HG03139 (cell line): ENCODE measurements at regions not wholly inside any gene's neighbourhood (a gene's known extent, or its start where the extent isn't known, plus 50 kb on each side); places are given as distances from the start of the nearest gene placed in this dataset.

Experiments used
- ATAC-seq: cut with Tn5 transposase; IDR thresholded peaks from one replicate; pipeline ENCODE4 v1.9.1; 2021; ENCODE audit not compliant: unreplicated experiment

GRCh38 chr7:46695051-46695708 lies 774.1 kb upstream of the IGFBP3 start:
- no peak for ATAC-seq

GRCh38 chr7:46694058-46694457 lies 773.0 kb upstream of the IGFBP3 start:
- no peak for ATAC-seq

GRCh38 chr7:46687203-46687602 lies 766.1 kb upstream of the IGFBP3 start:
- no peak for ATAC-seq

- no peak for ATAC-seq
Observed at GRCh38 chr7:46685051-46685450, 764.0 kb upstream of the IGFBP3 start.

GRCh38 chr7:46682836-46683624 lies 762.0 kb upstream of the IGFBP3 start:
- ATAC-seq: no peak

GRCh38 chr7:46681865-46682503 lies 760.9 kb upstream of the IGFBP3 start:
- ATAC-seq: no peak

GRCh38 chr7:46680147-46680546 lies 759.1 kb upstream of the IGFBP3 start:
- no peak for ATAC-seq

GRCh38 chr7:46679671-46680070 lies 758.6 kb upstream of the IGFBP3 start:
- no peak for ATAC-seq

GRCh38 chr7:46678421-46678820 lies 757.3 kb upstream of the IGFBP3 start:
- ATAC-seq: no peak

- no peak for ATAC-seq
Observed at GRCh38 chr7:46675456-46675855, 754.4 kb upstream of the IGFBP3 start.

GRCh38 chr7:46672861-46673260 lies 751.8 kb upstream of the IGFBP3 start:
- ATAC-seq: no peak

- ATAC-seq: no peak
Observed at GRCh38 chr7:46671108-46671769, 750.2 kb upstream of the IGFBP3 start.

- no peak for ATAC-seq
Observed at GRCh38 chr7:46669028-46669427, 748.0 kb upstream of the IGFBP3 start.

- ATAC-seq: no peak
Observed at GRCh38 chr7:46664453-46664852, 743.4 kb upstream of the IGFBP3 start.

GRCh38 chr7:46663025-46663424 lies 742.0 kb upstream of the IGFBP3 start:
- ATAC-seq: no peak

GRCh38 chr7:46661431-46661830 lies 740.4 kb upstream of the IGFBP3 start:
- no peak for ATAC-seq

- no peak for ATAC-seq
Observed at GRCh38 chr7:46660402-46660980, 739.4 kb upstream of the IGFBP3 start.

GRCh38 chr7:46658281-46658680 lies 737.2 kb upstream of the IGFBP3 start:
- no peak for ATAC-seq

- no peak for ATAC-seq
Observed at GRCh38 chr7:46654546-46655443, 733.7 kb upstream of the IGFBP3 start.

GRCh38 chr7:46653848-46654247 lies 732.8 kb upstream of the IGFBP3 start:
- ATAC-seq: no peak
